PC-9 (cell line): ENCODE measurements at regions not wholly inside any gene's neighbourhood (a gene's known extent, or its start where the extent isn't known, plus 50 kb on each side); places are given as distances from the start of the nearest gene placed in this dataset.

Experiments used
- BruUV-seq: library from RNA; stranded (reverse); fragments of 400-500 nt; replicated peaks from 2 replicates; lab custom pipeline; 2021; lab: Mats Ljungman, UMichigan
- CTCF ChIA-PET: fragments of 300-600 bp; sonication (Branson Sonifier 250); formaldehyde crosslinking; loops from one replicate; lab custom pipeline; 2022; ENCODE audit warnings: antibody characterized with exemption; lab: Charles Lee
- POLR2A ChIA-PET: fragments of 300-600 bp; sonication (Branson Sonifier 250); formaldehyde crosslinking; loops from one replicate; lab custom pipeline; 2022; ENCODE audit warnings: antibody characterized with exemption; ENCODE audit not compliant: unreplicated experiment; lab: Charles Lee
- DNase-seq, 2 experiments: peaks; one replicate each; pipeline versions ENCODE4 v3.0.0 to v3.0.0-alpha.2; 2015 to 2022; ENCODE audit warnings: mixed read lengths in 1 of 2
- H2AFZ ChIP-seq: fragments of 200-600 bp; sonication (generic); 2 replicates; pipeline ENCODE4 v1.8.1; 2017; ENCODE audit warnings: antibody characterized with exemption
- H3F3A ChIP-seq: fragments of 200-600 bp; sonication (generic); 2 replicates; pipeline ENCODE4 v1.8.1; 2017; ENCODE audit warnings: antibody characterized with exemption, mild to moderate bottlenecking, low read depth; ENCODE audit not compliant: insufficient read depth
- H3K27ac ChIP-seq: fragments of 200-600 bp; sonication (generic); 2 replicates; pipeline ENCODE4 v1.6.1; 2016; ENCODE audit warnings: mixed run types
- H3K27me3 ChIP-seq: fragments of 200-600 bp; sonication (generic); 2 replicates; pipeline ENCODE4 v1.6.1; 2016; ENCODE audit warnings: low read depth, mixed run types; ENCODE audit not compliant: insufficient read depth
- H3K36me3 ChIP-seq: fragments of 200-600 bp; sonication (generic); 2 replicates; pipeline ENCODE4 v1.6.1; 2016; ENCODE audit warnings: low read depth, mixed run types
- H3K4me1 ChIP-seq: fragments of 200-600 bp; sonication (generic); replicated peaks from 2 replicates; pipeline ENCODE4 v1.6.1; 2016; ENCODE audit warnings: mixed run types; ENCODE audit not compliant: insufficient read depth
- H3K4me2 ChIP-seq: fragments of 200-600 bp; sonication (generic); 2 replicates; pipeline ENCODE4 v1.6.1; 2017; ENCODE audit warnings: mixed run types
- H3K4me3 ChIP-seq: fragments of 200-600 bp; sonication (generic); 2 replicates; pipeline ENCODE4 v1.6.1; 2016; ENCODE audit warnings: mixed run types
- H3K79me2 ChIP-seq: fragments of 200-600 bp; sonication (generic); 2 replicates; pipeline ENCODE4 v1.6.1; 2017; ENCODE audit warnings: low read depth, mixed run types
- H3K9me2 ChIP-seq: fragments of 200-600 bp; sonication (generic); 2 replicates; pipeline ENCODE4 v1.8.1; 2017; ENCODE audit warnings: mild to moderate bottlenecking; ENCODE audit not compliant: insufficient read depth
- H3K9me3 ChIP-seq: fragments of 200-600 bp; sonication (generic); 2 replicates; pipeline ENCODE4 v1.8.1; 2016; ENCODE audit warnings: low read depth; ENCODE audit not compliant: insufficient read depth
- H4K20me1 ChIP-seq: fragments of 200-600 bp; sonication (generic); 2 replicates; pipeline ENCODE4 v1.8.1; 2017; ENCODE audit not compliant: insufficient read depth
- CTCF ChIP-seq: fragments of 200-600 bp; sonication (generic); conservative IDR thresholded peaks from 2 replicates; pipeline ENCODE4 v1.6.1; 2017; ENCODE audit warnings: mixed run types, antibody characterized with exemption, mild to moderate bottlenecking, moderate library complexity
- EZH2 ChIP-seq: fragments of 200-600 bp; sonication (generic); IDR thresholded peaks from 2 replicates; pipeline ENCODE4 v1.8.0; 2017; ENCODE audit warnings: antibody characterized with exemption, low read depth
- intact Hi-C: fragments of 100-400 bp; cut with micrococcal nuclease; formaldehyde crosslinking; loops from one replicate; pipeline ENCODE4 v1.10.0; 2022; ENCODE audit not compliant: unreplicated experiment

DNA sequence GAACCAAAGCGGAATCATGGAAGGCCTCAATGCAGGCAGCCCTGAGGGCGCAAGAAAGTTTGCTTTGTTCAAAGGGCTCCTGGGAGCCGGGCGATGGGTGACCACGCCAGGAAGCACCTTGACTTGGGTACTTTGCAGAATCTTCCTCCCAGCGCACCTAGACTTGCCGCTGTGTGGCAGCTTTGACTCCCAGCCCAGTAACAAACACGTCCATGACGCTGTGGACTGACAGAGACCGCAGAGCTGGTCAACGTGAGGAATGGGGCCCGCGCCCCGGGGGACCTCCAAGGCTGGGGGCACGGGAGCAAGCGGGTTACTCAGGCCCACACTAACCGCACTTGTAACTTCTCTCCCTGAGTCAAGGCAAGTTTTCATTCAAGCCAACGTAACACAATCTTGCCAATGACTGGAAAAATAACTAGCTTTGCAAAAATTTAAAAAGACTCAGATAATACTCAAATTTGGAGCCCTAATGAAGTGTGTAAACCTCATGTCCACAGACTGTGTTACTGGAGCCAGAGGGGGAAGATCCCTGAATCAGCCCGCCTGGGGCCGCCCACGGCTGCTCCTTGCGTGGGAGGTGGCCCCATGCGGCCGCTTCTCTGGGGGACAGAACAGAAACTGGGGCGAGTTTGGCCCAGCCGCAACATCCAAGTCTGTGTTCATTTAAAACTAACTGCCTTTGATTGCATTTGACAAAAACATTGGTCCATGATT, 130.8 kb downstream of the DNAJB6 start:
- BruUV-seq: no TSS peak
- no peaks in the 10 kb centered on the region for H4K20me1 ChIP-seq
- no peak for DNase-seq
- intact Hi-C loops: no loop called here
- H3K27ac ChIP-seq: no peak overlapping the region
- no peaks in the 10 kb centered on the region for H3K36me3 ChIP-seq
- H3K9me3 ChIP-seq: 0 out of 2 replicates have a peak, but pooled peaks cover 2% of the 10 kb centered on the region
- H3K9me2 ChIP-seq: no peaks in the 10 kb centered on the region
- no peak overlapping the region for H3K4me2 ChIP-seq
- H3F3A ChIP-seq: no peaks in the 10 kb centered on the region
- no peak overlapping the region for H2AFZ ChIP-seq
- TF ChIP-seq EZH2 (no peak), CTCF (0 out of 2 replicates have a peak, but pooled peaks have one; percentile 22)
- POLR2A ChIA-PET: interaction anchor here (0.6 kb wide), 1 partner anchor 352 kb away, joined by 3 read pairs; no protein-coding TSS in a partner anchor
- peaks cover 85% of the 10 kb centered on the region for H3K27me3 ChIP-seq
- H3K4me3 ChIP-seq: no peak overlapping the region
- H3K4me1 ChIP-seq: no peaks in the 10 kb centered on the region
- CTCF ChIA-PET: no interaction called here
- no peaks in the 10 kb centered on the region for H3K79me2 ChIP-seq

DNA sequence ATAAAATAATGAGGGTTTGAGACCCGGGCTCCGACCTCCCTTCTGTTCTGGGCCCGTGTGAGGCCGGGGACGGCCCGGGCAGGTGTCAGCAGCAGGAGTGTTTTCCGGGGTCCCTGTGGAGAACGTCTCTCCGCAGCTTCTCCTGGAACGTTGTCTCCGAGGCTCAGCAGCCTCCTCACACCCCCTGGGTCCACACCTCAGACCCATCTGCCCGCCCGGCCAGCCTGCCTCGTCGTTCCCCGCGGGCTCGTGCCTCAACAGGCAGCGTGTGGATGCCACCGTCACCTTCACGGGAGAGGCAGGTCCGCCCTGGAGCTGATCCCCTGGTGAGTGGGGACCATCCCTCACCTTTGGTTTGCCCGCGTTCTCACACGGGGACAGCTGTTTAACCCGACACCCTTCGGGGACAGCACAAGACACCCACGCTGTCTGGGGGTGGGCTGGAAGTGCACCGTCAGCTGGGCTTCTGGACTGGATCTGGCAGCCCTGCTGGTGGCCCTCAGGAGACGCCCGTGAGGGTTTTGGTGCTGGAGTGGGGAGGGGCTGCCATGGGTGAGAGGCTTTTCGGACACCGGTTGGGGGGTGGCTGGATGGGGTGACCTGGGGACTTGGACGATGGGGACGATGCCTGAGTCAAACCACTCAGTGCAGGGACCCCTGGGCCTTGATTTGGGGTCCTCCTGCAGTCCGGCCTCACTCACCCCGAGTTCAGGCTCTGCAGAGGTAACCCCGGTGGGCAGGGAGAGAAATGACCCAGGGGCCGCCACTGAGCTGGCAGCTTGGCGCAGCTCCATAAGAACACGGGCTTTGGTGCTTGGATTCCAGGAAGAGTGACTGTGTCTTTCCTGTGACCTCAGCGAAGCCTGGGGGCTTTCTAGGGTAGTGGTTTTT, 131.7 kb downstream of the DNAJB6 start:
- H3K27me3 ChIP-seq: peaks cover 87% of the 10 kb centered on the region
- no peaks in the 10 kb centered on the region for H4K20me1 ChIP-seq
- no TSS peak for BruUV-seq
- DNase-seq: no peak
- no peak overlapping the region for H3K4me3 ChIP-seq
- no peaks in the 10 kb centered on the region for H3K4me1 ChIP-seq
- no peaks in the 10 kb centered on the region for H3K79me2 ChIP-seq
- H3K9me2 ChIP-seq: no peaks in the 10 kb centered on the region
- ChIA-PET CTCF (no interaction called here), POLR2A (interaction anchor here (0.6 kb wide), 1 partner anchor 353 kb away, joined by 3 read pairs; no protein-coding TSS in a partner anchor)
- peaks cover 10% of the 10 kb centered on the region; the same call in 1 of the 2 replicates for H3K9me3 ChIP-seq
- H3K36me3 ChIP-seq: no peaks in the 10 kb centered on the region
- intact Hi-C loops: no loop called here
- H3K4me2 ChIP-seq: no peak overlapping the region
- H3K27ac ChIP-seq: no peak overlapping the region
- H2AFZ ChIP-seq: no peak overlapping the region
- no peak for TF ChIP-seq EZH2
- TF ChIP-seq CTCF: no peak
- H3F3A ChIP-seq: no peaks in the 10 kb centered on the region

DNA sequence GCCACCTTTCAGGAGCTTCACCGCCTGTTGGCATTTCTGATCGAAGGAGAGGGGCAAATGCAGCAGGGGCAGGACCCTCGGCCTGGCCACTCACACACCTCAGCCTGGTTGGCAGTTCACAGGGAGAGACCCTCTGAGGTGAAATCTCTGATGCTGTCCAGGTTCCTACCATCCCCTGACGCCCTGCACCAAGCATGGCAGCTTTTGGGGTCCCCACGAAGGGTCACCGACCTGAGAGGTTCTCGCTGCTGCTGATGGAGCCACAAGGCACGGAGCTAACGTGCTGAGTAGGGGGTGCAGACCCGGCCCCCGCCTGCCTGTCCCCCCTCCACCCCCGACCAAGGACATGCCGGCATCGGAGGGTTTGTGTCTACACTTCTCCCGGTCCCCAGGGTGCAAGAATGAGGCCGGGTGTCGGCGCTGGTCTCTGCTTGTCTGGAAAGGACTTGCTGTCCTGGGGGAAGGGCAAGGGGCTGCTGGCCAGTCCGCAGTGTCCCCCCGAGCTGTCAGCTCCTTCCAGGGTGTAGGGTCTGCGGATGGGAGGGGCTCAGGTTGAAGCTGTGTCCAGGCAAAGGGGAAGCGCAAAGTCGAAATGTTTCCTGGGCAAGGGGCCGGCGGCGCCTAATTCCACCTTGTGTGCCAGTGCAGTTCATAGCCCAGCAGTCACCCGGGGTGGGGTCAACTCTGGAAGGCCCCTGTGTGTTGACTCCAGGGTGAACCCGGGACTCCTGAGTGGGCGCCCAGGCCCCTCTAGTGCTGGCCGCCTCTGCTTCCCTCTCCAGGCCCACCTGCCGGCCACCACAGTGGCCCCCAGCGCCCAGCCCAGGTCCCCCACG, 132.6 kb downstream of the DNAJB6 start:
- DNase-seq: no peak
- no peak overlapping the region for H3K27ac ChIP-seq
- no peaks in the 10 kb centered on the region for H3K9me2 ChIP-seq
- POLR2A ChIA-PET: no interaction called here
- no peaks in the 10 kb centered on the region for H3K4me1 ChIP-seq
- TF ChIP-seq EZH2 (no peak), CTCF (no peak)
- H3K79me2 ChIP-seq: no peaks in the 10 kb centered on the region
- no peak overlapping the region for H2AFZ ChIP-seq
- peaks cover 82% of the 10 kb centered on the region for H3K27me3 ChIP-seq
- peaks cover 12% of the 10 kb centered on the region; the same call in 1 of the 2 replicates for H3K9me3 ChIP-seq
- H3K4me3 ChIP-seq: no peak overlapping the region
- intact Hi-C loops: no loop called here
- no TSS peak for BruUV-seq
- no peak overlapping the region for H3K4me2 ChIP-seq
- no peaks in the 10 kb centered on the region for H4K20me1 ChIP-seq
- no peaks in the 10 kb centered on the region for H3K36me3 ChIP-seq
- CTCF ChIA-PET: no interaction called here
- no peaks in the 10 kb centered on the region for H3F3A ChIP-seq
